ENCODE measurements at regions not wholly inside any gene's neighbourhood (a gene's known extent, or its start where the extent isn't known, plus 50 kb on each side); places are given as distances from the start of the nearest gene placed in this dataset.

GRCh38 chr18:55790296-55790695, 202.3 kb upstream of the TCF4 start:
- TF ChIP-seq POLR2AphosphoS5 (IDR thresholded peaks at IDR 0.05; ENCODE audit: low read depth, low read length), result no peak
- no peak for TF ChIP-seq SIN3A (IDR thresholded peaks at IDR 0.05; ENCODE audit: borderline replicate concordance, insufficient read depth, low read length)
- TF ChIP-seq REST (IDR thresholded peaks at IDR 0.05; ENCODE audit: insufficient read depth in 1 of 2, low read depth in 2 of 2, low read length in 2 of 2), result no peak

Data from PFSK-1 (cell line).